Vagina (tissue), 2 donors: ENCODE measurements at regions not wholly inside any gene's neighbourhood (a gene's known extent, or its start where the extent isn't known, plus 50 kb on each side); places are given as distances from the start of the nearest gene placed in this dataset.

Source experiments
- CTCF ChIP-seq, 3 experiments: fragments of 450-650 bp in 2 of 3; fragments of 200-600 bp in 1 of 3; sonication (generic) in 1 of 3; IDR thresholded peaks; one replicate each; pipeline ENCODE4 v1.5.1; 2017 to 2019; ENCODE audit warnings: antibody characterized with exemption in 3 of 3, mild to moderate bottlenecking in 2 of 3, moderate library complexity in 2 of 3
- POLR2A ChIP-seq, 2 donors: fragments of 450-650 bp; IDR thresholded peaks; one replicate each; pipeline ENCODE4 v1.6.1; 2017; ENCODE audit warnings: antibody characterized with exemption in 2 of 2, mild to moderate bottlenecking in 2 of 2, moderate library complexity in 2 of 2
- POLR2AphosphoS5 ChIP-seq, 2 donors: sonication (generic); formaldehyde crosslinking; IDR thresholded peaks; one replicate each; pipeline ENCODE4 v1.9.0; 2017; ENCODE audit warnings: antibody characterized with exemption in 2 of 2, mild to moderate bottlenecking in 2 of 2, low read depth in 1 of 2; ENCODE audit not compliant: insufficient read depth in 1 of 2

- no peak for TF ChIP-seq CTCF (IDR thresholded peaks at IDR 0.05)
- no peak for TF ChIP-seq POLR2AphosphoS5 (IDR thresholded peaks at IDR 0.05; ENCODE audit: insufficient read depth in 1 of 2, low read depth in 1 of 2)
- no peak for TF ChIP-seq POLR2A (IDR thresholded peaks at IDR 0.05)
Measured at GRCh38 chr4:59904331-59904730, 1295.8 kb upstream of the ADGRL3 start.
